GM19239 (cell line): ENCODE measurements at regions not wholly inside any gene's neighbourhood (a gene's known extent, or its start where the extent isn't known, plus 50 kb on each side); places are given as distances from the start of the nearest gene placed in this dataset.
"Not testable (repeated sequence)": the region's sequence is repeated elsewhere in the genome, so short reads cannot be mapped to it uniquely, and the experiment has no call there.

ENCODE experiments used
- DNase-seq: peaks from one replicate; pipeline ENCODE4 v3.0.0; 2011; ENCODE audit warnings: low spot score; ENCODE audit not compliant: insufficient read length
- FAIRE-seq: peaks from 2 replicates; lab custom pipeline; 2011; peaks lifted over from hg19 to GRCh38; lab: Jason Lieb, UNC

DNA sequence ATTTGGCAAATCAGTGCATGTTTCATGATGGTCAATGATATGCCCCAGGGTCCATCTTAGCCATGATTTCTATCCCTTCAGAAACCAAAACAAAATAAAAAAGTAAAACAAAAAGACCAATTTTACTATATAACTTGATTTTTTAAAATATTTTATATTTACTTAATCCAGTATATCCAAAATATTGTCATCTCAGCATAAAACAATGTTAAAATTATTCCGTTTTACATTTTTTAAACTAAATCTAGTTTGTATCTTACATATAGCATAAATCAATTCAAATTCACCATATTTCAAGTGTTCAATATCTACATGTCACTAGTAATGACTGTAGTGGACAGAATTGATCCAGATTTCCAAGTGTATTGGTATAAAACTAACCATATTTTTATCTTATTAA is 277.7 kb upstream of the ZNF322 start:
- not testable (repeated sequence) for DNase-seq, FAIRE-seq

GRCh38 chr6:26951211-26951610 is 291.7 kb upstream of the ZNF322 start:
- DNase-seq, FAIRE-seq: not testable (repeated sequence)

DNA sequence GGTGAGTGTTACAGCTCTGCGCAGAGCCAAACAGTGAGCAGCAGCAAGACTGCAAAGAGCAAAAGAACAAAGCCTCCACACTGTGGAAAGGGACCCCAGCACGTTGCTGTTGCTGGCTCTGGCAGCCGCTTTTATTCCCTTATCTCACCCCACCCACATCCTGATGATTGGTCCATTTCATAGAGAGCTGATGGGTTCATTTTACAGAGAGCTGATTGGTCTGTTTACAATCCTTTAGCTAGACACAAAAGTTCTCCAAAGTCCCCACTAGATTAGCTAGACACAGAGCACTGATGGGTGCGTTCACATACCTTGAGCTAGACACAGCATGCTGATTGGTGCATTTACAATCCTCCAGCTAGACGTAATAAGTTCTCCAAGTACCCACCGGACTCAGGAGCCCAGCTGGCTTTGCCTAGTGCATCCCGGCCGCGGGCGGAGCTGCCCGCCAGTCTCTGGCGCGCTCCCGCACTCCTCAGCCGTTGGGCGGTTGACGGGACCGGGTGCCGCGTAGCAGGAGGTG is 291.4 kb upstream of the PRSS16 start:
- not testable (repeated sequence) for DNase-seq, FAIRE-seq

GRCh38 chr6:26956601-26957184 is 290.8 kb upstream of the PRSS16 start:
- not testable (repeated sequence) for FAIRE-seq, DNase-seq

- DNase-seq, FAIRE-seq: not testable (repeated sequence)
Observed at GRCh38 chr6:26957399-26958127, 289.9 kb upstream of the PRSS16 start.

DNA sequence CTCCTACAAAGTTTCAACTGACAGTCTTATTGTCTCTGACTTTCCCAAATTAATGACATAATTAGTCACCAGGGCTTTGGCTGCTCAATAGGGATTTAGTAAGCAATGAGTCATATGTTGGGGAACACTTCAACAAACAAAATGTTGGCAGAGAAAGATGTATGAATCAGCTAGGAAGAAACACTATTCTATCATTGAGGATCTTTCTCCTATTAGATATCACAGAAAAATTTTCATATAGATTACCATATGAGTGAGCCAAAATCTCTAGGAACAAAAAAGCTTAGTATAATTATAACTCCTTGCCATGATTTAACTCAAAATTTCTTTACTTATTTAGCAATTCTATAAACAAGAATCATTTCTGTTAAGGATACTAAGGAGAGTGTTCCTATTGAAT is 286.3 kb upstream of the PRSS16 start:
- not testable (repeated sequence) for DNase-seq, FAIRE-seq

GRCh38 chr6:27002447-27002846 is 245.1 kb upstream of the PRSS16 start:
- no peak for FAIRE-seq
- no peak for DNase-seq

GRCh38 chr6:27007020-27007419 is 240.5 kb upstream of the PRSS16 start:
- DNase-seq (no peak), FAIRE-seq (no peak)

- DNase-seq, FAIRE-seq: not testable (repeated sequence)
Observed at GRCh38 chr6:27008613-27009012, 238.9 kb upstream of the PRSS16 start.

DNA sequence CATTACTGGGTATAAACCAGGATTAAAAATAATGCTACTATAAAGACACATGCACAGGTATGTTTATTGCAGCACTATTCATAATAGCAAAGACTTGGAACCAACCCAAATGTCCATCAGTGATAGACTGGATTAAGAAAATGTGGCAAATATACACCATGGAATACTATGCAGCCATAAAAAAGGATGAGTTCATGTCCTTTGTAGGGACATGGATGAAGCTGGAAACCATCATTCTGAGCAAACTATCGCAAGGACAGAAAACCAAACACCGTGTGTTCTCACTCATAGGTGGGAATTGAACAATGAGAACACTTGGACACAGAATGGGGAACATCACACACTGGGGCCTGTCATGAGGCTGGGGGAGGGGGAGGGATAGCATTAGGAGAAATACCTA is 233.4 kb upstream of the PRSS16 start:
- FAIRE-seq, DNase-seq: not testable (repeated sequence)

DNA sequence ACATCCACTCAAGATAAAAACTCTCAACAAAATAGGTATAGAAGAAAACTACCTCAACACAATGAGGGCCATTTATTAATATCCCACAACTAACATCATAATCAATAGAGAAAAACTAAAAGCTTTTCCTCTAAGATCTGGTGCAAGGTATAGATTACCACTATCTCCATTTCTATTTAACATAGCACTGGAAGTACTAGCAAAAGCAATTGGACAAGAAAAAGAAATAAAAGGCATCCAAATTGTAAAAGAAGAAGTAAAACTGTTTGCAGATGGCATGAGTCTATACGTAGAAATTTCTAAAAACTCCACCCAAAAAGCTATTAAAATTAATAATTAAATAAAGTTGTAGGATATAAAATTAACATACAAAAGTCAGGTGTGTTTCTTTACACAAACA is 230.8 kb upstream of the PRSS16 start:
- FAIRE-seq: no peak
- no peak for DNase-seq

- not testable (repeated sequence) for DNase-seq, FAIRE-seq
Observed at GRCh38 chr6:27018401-27018800, 229.1 kb upstream of the PRSS16 start.

GRCh38 chr6:27019651-27020552 is 227.6 kb upstream of the PRSS16 start:
- DNase-seq (peak; percentile 16), FAIRE-seq (peak; percentile 84)

DNA sequence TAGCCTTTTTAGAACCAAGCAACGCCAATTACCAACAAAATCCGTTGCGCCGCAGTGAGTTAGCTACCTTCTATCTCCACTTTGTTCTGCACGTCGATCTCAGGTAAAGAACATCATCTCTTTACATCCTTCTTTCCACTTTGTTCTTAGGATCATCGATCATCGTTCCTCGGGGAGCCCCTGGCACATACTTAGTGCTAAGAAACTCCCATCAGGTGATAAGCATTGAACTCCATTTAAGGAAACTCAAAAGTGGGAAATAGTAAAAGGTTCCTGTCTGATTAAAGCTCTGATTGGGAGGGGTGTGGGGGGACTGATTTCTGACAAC is 227.0 kb upstream of the PRSS16 start:
- DNase-seq (no peak), FAIRE-seq (no peak)

DNA sequence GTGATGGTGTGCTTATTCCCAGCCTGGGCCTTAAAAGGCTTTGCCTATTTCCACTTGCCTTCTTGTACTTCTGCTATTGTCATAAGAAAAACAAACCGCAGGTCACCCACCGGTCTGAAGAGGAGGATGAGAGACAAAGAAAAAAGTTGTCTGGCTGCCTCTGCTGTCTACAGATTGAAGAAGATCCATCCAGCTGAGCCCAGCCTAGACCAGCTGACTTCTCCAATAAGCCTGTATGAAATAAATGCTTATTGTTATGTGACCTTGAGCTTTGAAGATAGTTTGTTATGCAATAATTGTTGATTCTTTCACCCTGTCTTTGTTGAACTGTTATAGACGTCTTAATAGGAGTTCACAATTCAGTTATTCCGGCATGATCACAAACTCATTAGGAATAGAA is 223.8 kb upstream of the PRSS16 start:
- no peak for FAIRE-seq

GRCh38 chr6:27025351-27025750 is 222.2 kb upstream of the PRSS16 start:
- FAIRE-seq (no peak), DNase-seq (no peak)

More for the DNA sequence above, 223.8 kb upstream of the PRSS16 start:
- no peak for DNase-seq

- FAIRE-seq (no peak), DNase-seq (no peak)
Observed at GRCh38 chr6:27026361-27026760, 221.1 kb upstream of the PRSS16 start.

DNA sequence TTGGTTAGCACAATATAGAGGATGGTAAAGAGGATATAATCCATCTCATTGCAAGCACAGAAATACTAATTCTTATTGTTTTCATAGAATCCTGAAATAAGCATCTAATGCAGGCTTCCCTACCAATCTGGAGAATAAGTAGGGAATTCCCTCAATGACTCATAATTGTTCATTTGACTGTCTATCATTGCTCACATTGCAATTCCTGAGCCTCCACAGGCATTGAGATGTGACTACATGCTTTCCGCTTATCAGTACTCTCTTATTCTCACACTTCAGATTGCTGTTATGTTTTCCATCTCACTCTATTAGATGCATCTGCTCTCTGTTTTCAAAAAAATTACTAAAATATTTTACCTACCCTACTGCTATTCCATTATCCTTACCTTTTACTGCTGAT is 216.2 kb upstream of the PRSS16 start:
- FAIRE-seq: no peak
- DNase-seq: no peak

- DNase-seq (no peak), FAIRE-seq (no peak)
Observed at GRCh38 chr6:27038498-27038897, 209.0 kb upstream of the PRSS16 start.

DNA sequence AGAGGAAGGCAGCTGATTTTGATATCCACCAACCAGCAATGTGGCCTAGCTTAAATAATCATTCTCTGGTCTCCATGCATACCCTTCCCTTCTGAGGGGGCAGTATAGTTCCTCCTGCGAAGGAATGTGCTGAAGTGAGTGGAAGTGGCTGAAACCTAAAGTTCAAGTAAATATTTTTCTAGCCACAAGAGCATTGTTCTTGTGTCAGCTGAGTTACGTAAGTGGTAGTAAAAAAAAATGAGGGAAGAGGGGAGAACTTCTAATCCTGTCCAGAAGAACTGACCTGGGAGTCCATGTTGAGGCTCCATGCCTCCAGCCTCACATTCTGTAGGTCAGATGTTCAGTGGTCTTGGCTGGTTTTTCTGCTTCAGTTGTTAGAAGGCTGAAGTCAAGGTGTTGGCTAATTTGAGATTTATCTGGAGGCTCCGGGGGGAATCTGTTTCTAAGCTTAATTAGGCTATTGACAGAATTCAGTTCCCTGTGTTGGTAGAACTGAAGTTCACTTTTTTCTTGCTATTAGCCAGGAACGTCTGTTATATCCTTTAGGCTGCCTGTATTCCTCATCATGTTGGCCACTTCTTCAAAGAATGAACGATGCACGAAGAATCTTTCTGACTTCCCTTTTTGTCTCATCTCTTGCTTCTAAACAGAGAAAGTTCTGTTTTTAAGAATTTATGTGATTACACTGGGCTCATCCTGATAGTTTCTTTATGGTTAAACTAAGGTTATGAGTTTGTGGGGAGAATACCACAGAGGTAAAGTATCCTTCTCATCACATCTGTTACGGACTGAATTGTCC is 207.1 kb upstream of the PRSS16 start:
- DNase-seq (no peak), FAIRE-seq (peak; percentile 79)
